Activated CD4-positive, alpha-beta T cell treated with anti-CD3 and anti-CD28 coated beads, Interleukin-2, amount 10 ng/mL, durations not matched to agents 7 days and 5 days (primary cell): ENCODE measurements at regions not wholly inside any gene's neighbourhood (a gene's known extent, or its start where the extent isn't known, plus 50 kb on each side); places are given as distances from the start of the nearest gene placed in this dataset.
"Not testable (repeated sequence)": the region's sequence is repeated elsewhere in the genome, so short reads cannot be mapped to it uniquely, and the experiment has no call there.

Source experiments
- CTCF ChIA-PET: fragments of 350-600 bp; sonication (Branson Sonifier 250); formaldehyde crosslinking; loops from one replicate; lab custom pipeline; 2021; ENCODE audit warnings: antibody characterized with exemption; lab: Charles Lee
- POLR2A ChIA-PET: fragments of 350-600 bp; sonication (Branson Sonifier 250); formaldehyde crosslinking; loops from one replicate; lab custom pipeline; 2021; ENCODE audit warnings: antibody characterized with exemption; lab: Charles Lee
- DNase-seq: peaks from one replicate; pipeline ENCODE4 v3.0.0-alpha.2; 2020
- H3K27ac Mint-ChIP-seq: one replicate; pipeline ENCODE4 v1.8.0; 2021; ENCODE audit warnings: mild to moderate bottlenecking, moderate library complexity, mixed read lengths
- H3K27me3 Mint-ChIP-seq: one replicate; pipeline ENCODE4 v1.8.0; 2021; ENCODE audit warnings: mixed read lengths
- H3K36me3 Mint-ChIP-seq: one replicate; pipeline ENCODE4 v1.8.0; 2021; ENCODE audit warnings: low read depth, mixed read lengths
- H3K4me1 Mint-ChIP-seq: one replicate; pipeline ENCODE4 v1.8.0; 2021; ENCODE audit warnings: mixed read lengths
- H3K4me3 Mint-ChIP-seq: one replicate; pipeline ENCODE4 v1.8.0; 2021; ENCODE audit warnings: mild to moderate bottlenecking, moderate library complexity, mixed read lengths
- H3K9me3 Mint-ChIP-seq: one replicate; pipeline ENCODE4 v1.8.0; 2021; ENCODE audit warnings: mixed read lengths

DNA sequence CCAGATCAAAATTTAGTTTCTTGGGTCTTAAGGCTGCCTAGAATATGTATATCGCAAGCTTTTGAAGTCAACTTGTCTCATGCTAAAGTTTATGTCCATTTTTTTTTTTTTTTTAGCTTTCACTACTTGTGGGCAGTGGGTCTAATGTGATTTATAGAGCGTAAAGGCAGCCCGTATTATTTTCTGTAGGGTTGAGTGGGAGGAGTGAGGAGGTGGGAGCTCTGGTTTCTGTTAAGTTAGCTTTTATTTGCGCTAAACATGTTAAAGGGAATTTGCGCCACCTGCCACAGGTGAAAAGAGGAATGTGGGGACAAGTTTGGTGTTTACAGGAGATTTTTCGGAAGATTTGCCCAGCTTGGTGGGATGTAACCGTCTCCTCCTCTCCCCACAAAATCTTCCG is 234.2 kb downstream of the IL20RB start:
- CTCF ChIA-PET: no interaction called here
- Mint-ChIP-seq H3K27ac (no peak overlapping the region), H3K36me3 (no peaks in the 10 kb centered on the region), H3K27me3 (no peaks in the 10 kb centered on the region), H3K9me3 (no peaks in the 10 kb centered on the region), H3K4me1 (no peaks in the 10 kb centered on the region), H3K4me3 (no peak overlapping the region)
- DNase-seq: no peak
- POLR2A ChIA-PET: no interaction called here

DNA sequence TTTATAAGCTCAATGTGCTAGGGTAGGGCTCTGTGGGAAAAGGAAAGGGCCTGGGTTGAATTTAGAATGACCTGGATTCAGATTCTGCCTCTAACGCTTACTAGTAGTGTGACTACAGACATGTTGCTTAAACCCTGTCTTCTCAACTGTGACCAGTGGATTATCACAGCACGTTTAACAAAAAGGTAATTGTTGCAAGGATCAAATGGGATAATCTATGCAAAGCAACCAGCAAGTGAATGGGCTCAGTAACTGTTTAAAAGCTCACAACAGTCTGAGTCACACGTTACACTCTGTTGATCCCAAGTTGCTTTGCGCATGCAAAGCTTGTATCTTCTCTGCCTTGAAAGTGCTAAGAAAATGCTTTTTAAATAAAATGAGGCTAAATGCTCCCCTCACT is 236.5 kb downstream of the IL20RB start:
- POLR2A ChIA-PET: no interaction called here
- Mint-ChIP-seq H3K4me1 (no peaks in the 10 kb centered on the region), H3K36me3 (no peaks in the 10 kb centered on the region), H3K4me3 (no peak overlapping the region), H3K27ac (no peak overlapping the region), H3K27me3 (no peaks in the 10 kb centered on the region), H3K9me3 (no peaks in the 10 kb centered on the region)
- CTCF ChIA-PET: no interaction called here
- no peak for DNase-seq

DNA sequence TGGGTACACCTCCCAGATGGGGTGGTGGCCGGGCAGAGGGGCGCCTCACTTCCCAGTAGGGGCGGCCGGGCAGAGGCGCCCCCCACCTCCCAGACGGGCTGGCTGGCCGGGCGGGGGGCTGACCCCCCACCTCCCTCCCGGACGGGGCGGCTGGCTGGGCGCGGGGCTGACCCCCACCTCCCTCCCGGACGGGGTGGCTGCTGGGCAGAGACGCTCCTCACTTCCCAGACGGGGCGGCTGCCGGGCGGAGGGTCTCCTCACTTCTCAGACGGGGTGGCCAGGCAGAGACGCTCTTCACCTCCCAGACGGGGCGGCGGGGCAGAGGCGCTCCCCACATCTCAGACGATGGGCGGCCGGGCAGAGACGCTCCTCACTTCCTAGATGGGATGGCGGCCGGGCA is 240.6 kb downstream of the IL20RB start:
- H3K4me1 Mint-ChIP-seq, POLR2A ChIA-PET, H3K27me3 Mint-ChIP-seq, DNase-seq, H3K27ac Mint-ChIP-seq, H3K9me3 Mint-ChIP-seq, CTCF ChIA-PET, H3K36me3 Mint-ChIP-seq, H3K4me3 Mint-ChIP-seq: not testable (repeated sequence)

DNA sequence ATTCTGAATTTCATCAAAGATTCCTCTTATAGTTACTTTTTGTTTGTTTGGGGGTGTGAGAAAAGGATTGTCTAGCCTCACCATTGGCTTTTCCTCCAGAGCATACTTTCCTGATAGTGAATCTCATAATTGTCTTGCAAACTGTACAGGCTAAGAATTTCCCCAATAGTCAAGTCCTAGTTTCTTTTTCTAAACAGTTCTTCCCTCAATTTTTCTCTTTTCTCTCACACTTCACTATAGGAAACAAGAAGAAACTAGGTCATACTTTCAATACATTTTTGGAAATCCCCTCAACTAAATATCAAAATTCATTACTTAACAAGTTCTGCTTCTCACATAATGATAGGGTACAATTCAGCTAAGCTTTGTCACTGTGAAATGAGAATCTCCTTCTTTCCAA is 241.9 kb downstream of the IL20RB start:
- no peak for DNase-seq
- CTCF ChIA-PET: no interaction called here
- Mint-ChIP-seq H3K27me3 (no peaks in the 10 kb centered on the region), H3K27ac (no peak overlapping the region), H3K9me3 (no peaks in the 10 kb centered on the region), H3K4me3 (no peak overlapping the region), H3K4me1 (no peaks in the 10 kb centered on the region), H3K36me3 (no peaks in the 10 kb centered on the region)
- POLR2A ChIA-PET: no interaction called here

DNA sequence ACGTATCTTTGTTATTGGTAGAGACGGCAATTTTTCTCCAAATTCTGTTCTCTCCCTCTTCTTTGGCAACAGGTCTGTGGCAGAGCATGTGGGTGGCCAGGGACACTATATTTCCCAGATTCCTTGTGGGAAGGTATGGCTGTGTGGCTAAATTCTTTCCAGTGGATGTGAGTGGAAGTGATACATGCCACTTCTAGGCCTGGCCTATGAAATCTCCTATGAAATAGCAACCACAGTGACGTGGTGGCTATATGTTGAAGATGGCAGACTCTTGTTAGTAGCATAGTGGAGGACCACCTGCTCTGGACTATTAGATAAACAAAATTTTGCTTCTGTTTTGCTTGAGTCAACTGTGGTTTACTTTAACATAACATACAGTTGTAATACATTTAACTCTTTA is 243.3 kb downstream of the IL20RB start:
- Mint-ChIP-seq H3K9me3 (no peaks in the 10 kb centered on the region), H3K27me3 (peaks cover 3% of the 10 kb centered on the region), H3K4me1 (no peaks in the 10 kb centered on the region), H3K36me3 (no peaks in the 10 kb centered on the region), H3K27ac (no peak overlapping the region), H3K4me3 (no peak overlapping the region)
- DNase-seq: no peak
- POLR2A ChIA-PET: no interaction called here
- CTCF ChIA-PET: no interaction called here

DNA sequence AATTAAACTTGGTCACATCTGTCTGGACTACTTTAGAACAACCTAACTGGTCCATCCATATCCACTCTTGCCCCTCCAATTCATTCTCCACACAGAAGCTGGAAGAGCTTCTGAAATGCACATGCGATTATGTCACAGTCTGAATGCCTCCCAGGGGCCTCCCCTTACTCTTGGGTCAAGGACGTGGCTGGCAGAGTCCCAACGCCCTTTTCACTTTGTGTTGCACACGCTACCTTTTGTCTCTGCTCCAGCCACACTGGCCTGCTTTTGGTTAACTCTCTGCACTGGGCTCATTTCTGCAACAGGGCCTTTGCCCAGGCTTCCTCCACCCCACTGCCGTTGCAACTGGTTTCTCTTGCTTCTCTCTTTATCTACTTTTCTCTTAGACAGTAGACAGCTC is 245.2 kb downstream of the IL20RB start:
- Mint-ChIP-seq H3K27me3 (peaks cover 5% of the 10 kb centered on the region), H3K9me3 (no peaks in the 10 kb centered on the region), H3K4me1 (no peaks in the 10 kb centered on the region), H3K36me3 (no peaks in the 10 kb centered on the region), H3K27ac (no peak overlapping the region), H3K4me3 (no peak overlapping the region)
- ChIA-PET CTCF (no interaction called here), POLR2A (no interaction called here)
- DNase-seq: no peak

DNA sequence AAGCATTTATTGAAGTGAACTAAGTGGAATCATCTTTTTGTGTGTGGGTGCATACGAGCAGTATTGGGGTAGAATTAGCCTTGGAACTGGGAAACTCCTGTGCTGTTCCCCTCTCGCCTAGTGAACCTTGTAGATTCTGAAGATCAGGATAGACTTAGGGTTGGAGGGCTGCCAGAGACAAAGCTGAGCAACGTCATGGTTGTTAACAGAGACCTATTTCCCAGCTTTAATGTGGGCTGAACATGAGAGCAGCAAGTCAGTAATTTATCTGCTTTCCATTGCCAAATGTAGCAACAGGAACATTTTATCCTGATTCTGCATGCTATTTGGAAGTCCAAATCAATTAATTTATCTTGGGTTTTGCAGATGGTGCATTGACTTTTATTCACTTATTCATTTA is 246.6 kb downstream of the IL20RB start:
- no peaks in the 10 kb centered on the region for H3K4me1 Mint-ChIP-seq
- H3K27me3 Mint-ChIP-seq: peaks cover 7% of the 10 kb centered on the region
- ChIA-PET POLR2A (no interaction called here), CTCF (no interaction called here)
- H3K27ac Mint-ChIP-seq: no peak overlapping the region
- DNase-seq: no peak
- no peaks in the 10 kb centered on the region for H3K36me3 Mint-ChIP-seq
- H3K4me3 Mint-ChIP-seq: no peak overlapping the region
- H3K9me3 Mint-ChIP-seq: no peaks in the 10 kb centered on the region

DNA sequence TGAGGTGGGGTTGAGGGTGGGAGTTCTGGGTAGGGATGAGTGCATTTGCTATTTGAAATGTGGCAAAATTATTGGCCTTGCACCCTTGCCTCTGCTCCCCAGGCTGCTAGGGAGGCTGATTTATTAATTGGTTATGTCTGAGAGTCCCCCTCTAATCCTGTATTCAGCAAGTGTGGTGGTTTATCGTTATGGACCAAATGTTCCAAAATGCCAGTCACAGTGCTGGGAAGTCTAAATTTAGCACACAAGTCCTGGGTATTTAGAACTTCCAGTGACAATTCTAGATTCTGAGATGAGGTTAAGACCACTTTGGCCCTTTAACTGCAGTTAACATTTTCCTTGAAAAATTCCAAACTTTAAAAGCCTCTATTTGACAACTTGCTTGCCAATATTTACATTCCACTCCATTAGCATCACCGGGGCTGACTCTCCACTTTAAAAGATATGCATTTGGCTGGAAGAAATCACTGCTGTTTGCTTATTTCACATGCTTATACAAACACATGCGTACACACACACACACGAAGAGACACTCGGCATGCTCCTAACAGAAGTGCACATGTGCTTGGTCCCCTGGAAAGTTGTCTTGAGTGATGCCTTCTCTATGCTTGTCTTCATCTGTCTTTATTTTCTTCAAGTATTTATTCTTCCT is 247.7 kb downstream of the IL20RB start:
- POLR2A ChIA-PET: no interaction called here
- Mint-ChIP-seq H3K27me3 (peaks cover 7% of the 10 kb centered on the region), H3K27ac (no peak overlapping the region), H3K4me1 (no peaks in the 10 kb centered on the region), H3K9me3 (no peaks in the 10 kb centered on the region), H3K36me3 (no peaks in the 10 kb centered on the region), H3K4me3 (no peak overlapping the region)
- CTCF ChIA-PET: no interaction called here
- DNase-seq: no peak

DNA sequence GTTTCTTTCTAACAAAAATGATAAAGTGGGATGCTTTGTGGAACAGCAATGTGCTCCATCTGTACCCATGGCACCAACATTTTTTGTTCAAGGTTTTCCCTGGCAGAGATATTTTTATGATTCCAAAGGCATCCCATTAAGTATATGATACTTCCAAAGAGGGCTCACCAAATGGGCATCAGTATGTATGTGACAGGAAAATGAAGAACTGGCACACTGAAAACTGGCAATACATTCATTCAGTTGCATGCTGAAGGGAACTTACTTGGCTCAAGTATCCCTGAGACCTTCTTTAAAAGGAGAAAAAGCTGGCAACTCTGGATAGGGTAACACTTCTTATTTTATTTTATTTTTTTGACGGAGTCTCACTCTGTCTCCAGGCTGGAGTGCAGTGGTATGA is 249.8 kb downstream of the IL20RB start:
- no peaks in the 10 kb centered on the region for H3K9me3 Mint-ChIP-seq
- DNase-seq: no peak
- peaks cover 7% of the 10 kb centered on the region for H3K27me3 Mint-ChIP-seq
- POLR2A ChIA-PET: no interaction called here
- H3K4me3 Mint-ChIP-seq: no peak overlapping the region
- no peak overlapping the region for H3K27ac Mint-ChIP-seq
- H3K4me1 Mint-ChIP-seq: no peaks in the 10 kb centered on the region
- CTCF ChIA-PET: no interaction called here
- H3K36me3 Mint-ChIP-seq: no peaks in the 10 kb centered on the region

DNA sequence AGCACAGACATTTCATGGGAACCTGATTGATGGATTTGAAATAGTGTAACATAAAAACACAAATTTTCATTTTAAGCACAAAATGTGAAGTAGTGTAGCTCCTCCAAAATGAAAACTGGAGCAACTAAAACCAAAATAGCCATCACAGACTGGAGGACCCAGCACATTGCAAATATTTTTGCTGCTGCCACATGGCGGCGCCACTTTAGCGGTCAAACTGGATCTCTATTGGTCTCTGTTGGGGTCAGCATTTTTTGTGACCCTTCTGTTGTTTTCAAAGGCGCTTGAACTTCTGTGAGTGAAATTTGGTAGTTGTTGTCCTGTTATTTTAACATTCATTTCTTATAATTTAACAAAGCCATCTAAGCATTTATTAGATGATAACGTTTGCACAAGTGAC is 259.9 kb downstream of the IL20RB start:
- ChIA-PET CTCF (no interaction called here), POLR2A (no interaction called here)
- DNase-seq: no peak
- H3K4me3 Mint-ChIP-seq: no peak overlapping the region
- no peaks in the 10 kb centered on the region for H3K27me3 Mint-ChIP-seq
- no peaks in the 10 kb centered on the region for H3K4me1 Mint-ChIP-seq
- H3K9me3 Mint-ChIP-seq: no peaks in the 10 kb centered on the region
- H3K36me3 Mint-ChIP-seq: no peaks in the 10 kb centered on the region
- no peak overlapping the region for H3K27ac Mint-ChIP-seq

DNA sequence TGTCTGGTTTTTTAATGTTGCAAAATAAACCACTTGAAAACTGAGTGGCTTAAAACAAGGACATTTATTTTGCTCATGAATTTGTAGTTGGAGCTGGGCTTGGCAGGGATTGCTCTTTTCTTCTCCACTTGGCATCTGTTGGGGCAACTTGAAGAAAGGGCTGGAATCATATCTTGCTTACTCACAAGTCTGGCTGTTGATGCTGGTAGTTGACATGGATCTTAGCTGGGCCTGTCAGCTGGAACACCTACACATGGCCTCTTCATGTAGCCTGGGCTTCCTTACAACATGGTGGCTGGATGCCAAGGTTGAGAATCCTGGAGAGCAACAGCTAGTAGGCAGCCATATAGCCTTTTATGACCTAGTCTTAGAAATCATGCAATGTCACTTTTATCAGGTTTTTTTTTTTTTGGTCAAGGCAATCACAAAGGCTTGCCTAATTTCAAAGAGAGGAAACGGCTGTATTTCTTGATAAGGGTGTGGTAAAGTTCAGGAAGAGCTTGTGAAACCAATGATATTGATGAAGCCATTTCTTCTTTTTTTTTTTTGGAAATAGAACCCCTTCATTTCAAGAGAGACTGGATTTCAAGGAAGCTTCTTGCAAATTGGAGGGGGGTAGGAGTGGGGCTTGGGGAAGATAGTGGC is 262.1 kb downstream of the IL20RB start:
- CTCF ChIA-PET: no interaction called here
- no peak overlapping the region for H3K27ac Mint-ChIP-seq
- no peaks in the 10 kb centered on the region for H3K36me3 Mint-ChIP-seq
- no peaks in the 10 kb centered on the region for H3K4me1 Mint-ChIP-seq
- POLR2A ChIA-PET: no interaction called here
- H3K27me3 Mint-ChIP-seq: peaks cover 3% of the 10 kb centered on the region
- H3K4me3 Mint-ChIP-seq: no peak overlapping the region
- no peaks in the 10 kb centered on the region for H3K9me3 Mint-ChIP-seq
- DNase-seq: no peak

DNA sequence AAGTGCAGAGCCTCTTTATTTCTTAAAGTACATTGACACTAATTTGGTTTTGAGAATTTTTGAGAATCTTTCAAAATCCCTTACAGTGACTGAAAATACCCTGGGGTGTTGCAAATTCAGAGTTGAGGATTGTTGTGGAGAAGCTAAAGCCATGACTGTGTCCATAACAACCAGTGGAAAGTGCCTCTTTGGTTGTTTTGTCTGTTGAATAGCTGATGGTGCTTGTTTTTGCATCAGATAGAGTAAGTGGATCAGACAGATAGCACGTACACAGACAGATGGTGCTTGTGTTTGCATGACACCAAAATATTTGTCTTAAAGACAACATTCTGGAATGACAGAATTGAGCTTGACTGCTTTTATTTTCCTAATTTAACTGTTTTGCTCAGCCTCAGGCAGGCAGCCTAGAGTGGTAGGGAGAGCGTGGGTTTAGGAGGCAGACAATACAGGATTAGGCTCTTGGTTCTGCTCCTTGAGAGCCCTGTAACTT is 265.0 kb downstream of the IL20RB start:
- Mint-ChIP-seq H3K27me3 (peaks cover 3% of the 10 kb centered on the region), H3K36me3 (no peaks in the 10 kb centered on the region), H3K27ac (no peak overlapping the region), H3K9me3 (no peaks in the 10 kb centered on the region), H3K4me3 (no peak overlapping the region), H3K4me1 (no peaks in the 10 kb centered on the region)
- DNase-seq: no peak
- ChIA-PET POLR2A (no interaction called here), CTCF (interaction anchor here (1.0 kb wide), 1 partner anchor 112 kb away, joined by 3 read pairs; no protein-coding TSS in a partner anchor)

DNA sequence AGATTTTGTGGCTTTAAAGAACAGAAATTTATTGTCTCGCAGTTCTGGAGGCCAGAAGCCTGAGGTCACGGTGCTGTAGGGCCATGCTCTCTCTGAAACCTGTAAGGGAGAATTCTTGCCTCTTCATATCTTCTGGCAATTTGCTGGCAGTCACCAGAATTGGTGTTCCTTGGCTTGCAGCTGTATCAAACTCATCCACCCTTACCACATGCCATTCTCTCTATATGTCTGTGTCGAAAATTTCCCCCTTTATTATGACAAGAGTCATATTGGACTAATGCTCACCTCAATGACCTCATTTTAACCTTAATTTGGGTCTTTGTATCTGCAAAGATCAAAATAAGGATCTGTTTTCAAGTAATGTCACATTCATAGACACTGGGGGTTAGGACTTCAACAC is 266.7 kb downstream of the IL20RB start:
- no peak overlapping the region for H3K4me3 Mint-ChIP-seq
- H3K36me3 Mint-ChIP-seq: no peaks in the 10 kb centered on the region
- H3K27me3 Mint-ChIP-seq: peaks cover 3% of the 10 kb centered on the region
- ChIA-PET POLR2A (no interaction called here), CTCF (no interaction called here)
- H3K9me3 Mint-ChIP-seq: no peaks in the 10 kb centered on the region
- H3K4me1 Mint-ChIP-seq: no peaks in the 10 kb centered on the region
- DNase-seq: no peak
- H3K27ac Mint-ChIP-seq: no peak overlapping the region
